GM21529 (cell line): ENCODE measurements at regions not wholly inside any gene's neighbourhood (a gene's known extent, or its start where the extent isn't known, plus 50 kb on each side); places are given as distances from the start of the nearest gene placed in this dataset.
"Not testable (repeated sequence)": the region's sequence is repeated elsewhere in the genome, so short reads cannot be mapped to it uniquely, and the experiment has no call there.

Experiments used
- ATAC-seq: cut with Tn5 transposase; IDR thresholded peaks from one replicate; pipeline ENCODE4 v1.9.1; 2021; ENCODE audit not compliant: unreplicated experiment

GRCh38 chr12:90710711-90711110, 244.3 kb downstream of the CCER1 start:
- ATAC-seq, result no peak

- ATAC-seq, result no peak
Measured at GRCh38 chr12:90706036-90706435, 248.9 kb downstream of the CCER1 start.

DNA sequence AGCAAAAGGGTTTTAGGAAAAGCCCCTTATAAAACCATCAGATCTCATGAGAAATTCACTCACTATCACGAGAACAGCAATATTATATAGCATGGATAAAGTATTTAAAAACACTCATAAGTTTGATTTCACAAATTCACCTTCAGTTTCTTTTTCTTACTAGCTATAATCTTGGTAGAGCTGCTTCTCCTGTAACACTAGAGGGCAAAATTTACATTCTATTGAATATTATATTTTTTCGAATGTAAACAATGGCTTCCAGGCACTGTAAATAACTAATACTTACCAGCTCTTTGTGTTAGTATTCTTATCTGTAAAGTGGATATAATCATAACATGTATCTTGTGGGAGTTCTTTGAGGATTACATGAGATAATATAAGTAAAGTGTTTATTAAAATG, 259.6 kb downstream of the CCER1 start:
- no peak for ATAC-seq

DNA sequence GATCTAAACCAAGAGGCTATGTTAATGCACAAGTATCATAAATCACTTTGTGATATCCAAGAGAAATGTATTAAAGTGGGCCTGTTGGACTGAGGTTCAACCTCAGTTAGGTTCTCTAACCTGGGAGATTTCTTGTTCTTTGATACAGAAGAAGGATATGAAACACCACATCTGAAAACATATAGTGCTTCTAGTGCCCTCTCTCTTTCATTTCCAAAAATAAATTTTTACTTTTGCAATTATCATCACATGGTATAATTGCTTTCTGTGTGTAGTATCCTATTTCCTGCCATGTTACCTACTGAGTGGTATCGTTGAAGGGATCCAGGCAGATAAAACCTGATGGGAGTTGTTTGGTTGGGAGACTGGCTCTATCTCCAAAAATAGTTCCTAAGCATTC, 264.9 kb downstream of the CCER1 start:
- no peak for ATAC-seq

- ATAC-seq, result not testable (repeated sequence)
Measured at GRCh38 chr12:90687682-90688081, 267.3 kb downstream of the CCER1 start.

GRCh38 chr12:90683871-90684270, 271.1 kb downstream of the CCER1 start:
- no peak for ATAC-seq

- ATAC-seq, result no peak
Measured at GRCh38 chr12:90682398-90682797, 272.6 kb downstream of the CCER1 start.

DNA sequence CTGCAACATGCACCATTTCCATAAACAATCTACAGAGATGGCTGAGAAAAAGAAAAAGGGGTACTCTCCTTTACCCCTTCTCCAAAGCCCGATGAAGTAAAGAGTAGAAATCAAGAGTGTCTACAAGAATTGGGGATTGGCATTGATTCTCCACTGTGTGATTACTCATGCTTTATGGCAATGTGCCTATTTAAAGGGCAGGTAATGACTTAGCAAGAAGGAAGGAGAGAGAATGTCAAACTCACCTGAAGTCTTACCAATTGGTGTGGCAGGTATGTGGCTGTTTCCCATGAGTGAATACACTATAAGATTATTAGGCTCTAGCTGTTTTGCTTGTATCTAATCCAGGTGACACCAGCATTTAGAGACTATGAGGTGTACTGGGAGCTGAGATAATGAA, 275.3 kb downstream of the CCER1 start:
- ATAC-seq, result no peak

GRCh38 chr12:90677552-90677951, 277.4 kb downstream of the CCER1 start:
- ATAC-seq, result no peak

- no peak for ATAC-seq
Measured at GRCh38 chr12:90677055-90677454, 277.9 kb downstream of the CCER1 start.

DNA sequence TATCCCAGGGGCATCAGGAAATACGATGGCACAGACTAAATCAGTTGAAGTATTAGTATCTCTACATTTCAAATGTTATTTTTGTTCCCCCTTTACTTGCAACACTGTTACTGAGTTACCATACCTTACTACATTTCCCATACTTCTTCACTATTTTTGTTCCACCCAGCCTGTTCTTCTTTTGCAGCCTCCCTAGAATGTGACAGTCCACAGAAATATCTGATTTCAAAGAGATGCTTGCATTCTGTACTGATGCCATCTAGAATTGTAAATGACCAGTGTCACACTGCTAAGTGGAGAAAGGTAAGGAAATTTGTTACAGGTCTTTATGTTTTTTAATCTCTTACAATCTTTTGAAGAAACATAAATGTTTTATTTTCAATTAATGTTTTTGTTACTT, 279.9 kb downstream of the CCER1 start:
- ATAC-seq, result no peak

- no peak for ATAC-seq
Measured at GRCh38 chr12:90672081-90672480, 282.9 kb downstream of the CCER1 start.

DNA sequence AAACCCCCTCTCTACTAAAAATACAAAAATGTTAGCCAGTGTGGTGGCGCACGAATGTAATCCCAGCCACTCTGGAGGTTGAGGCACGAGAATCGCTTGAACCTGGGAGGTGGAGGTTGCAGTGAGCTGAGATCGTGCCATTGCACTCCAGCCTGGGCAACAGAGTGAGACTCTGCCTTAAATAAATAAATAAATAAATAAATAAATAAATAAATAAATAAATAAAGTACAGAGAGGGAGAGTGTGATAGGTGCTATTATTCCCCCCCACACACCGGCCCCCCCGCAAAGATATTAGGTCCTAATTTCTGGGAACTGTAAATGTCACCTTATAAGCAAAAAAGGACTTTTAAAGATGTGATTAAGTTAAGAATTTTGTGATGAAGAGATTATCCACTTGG, 291.0 kb downstream of the CCER1 start:
- not testable (repeated sequence) for ATAC-seq

DNA sequence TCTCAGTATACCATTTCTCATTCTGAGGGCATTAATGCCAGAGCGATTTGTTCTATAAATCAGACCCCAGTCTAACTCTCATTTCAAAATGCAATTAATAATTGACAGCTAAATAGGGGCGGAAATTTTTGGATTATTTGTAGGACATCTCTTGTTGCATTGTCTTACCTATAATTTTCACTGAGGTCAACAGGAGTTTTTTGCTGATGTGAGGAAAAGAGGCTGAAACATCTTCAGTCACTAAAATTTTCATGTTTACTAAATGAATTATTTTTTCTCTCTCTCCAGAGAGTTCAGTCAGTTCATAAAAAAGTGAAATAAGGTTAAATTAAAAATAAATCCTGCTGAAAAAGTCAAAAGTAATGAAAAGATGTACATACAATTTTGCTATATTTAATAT, 295.9 kb downstream of the CCER1 start:
- no peak for ATAC-seq

GRCh38 chr12:90653040-90653439, 301.9 kb downstream of the CCER1 start:
- no peak for ATAC-seq

GRCh38 chr12:90652280-90652679, 302.7 kb downstream of the CCER1 start:
- no peak for ATAC-seq

DNA sequence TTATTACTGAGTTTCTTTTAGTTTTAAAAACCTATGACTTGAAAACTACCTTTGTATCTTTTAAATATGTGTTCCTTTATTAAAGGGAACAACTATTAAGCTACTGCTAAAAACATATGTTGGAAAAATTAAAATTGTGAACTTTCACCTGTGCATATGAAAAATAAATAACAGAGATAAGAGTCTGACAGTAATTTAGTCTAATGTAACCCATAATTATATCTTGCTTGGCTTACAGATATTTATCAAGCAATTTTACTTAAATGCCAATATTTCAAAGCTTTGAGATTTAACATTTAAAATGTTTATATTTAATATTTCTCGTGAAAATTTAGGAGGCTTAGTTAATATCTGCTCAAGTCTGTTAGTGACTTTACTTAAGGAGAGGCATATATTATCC, 309.8 kb downstream of the CCER1 start:
- ATAC-seq, result no peak

GRCh38 chr12:90631591-90632212, 323.3 kb downstream of the CCER1 start:
- no peak for ATAC-seq

DNA sequence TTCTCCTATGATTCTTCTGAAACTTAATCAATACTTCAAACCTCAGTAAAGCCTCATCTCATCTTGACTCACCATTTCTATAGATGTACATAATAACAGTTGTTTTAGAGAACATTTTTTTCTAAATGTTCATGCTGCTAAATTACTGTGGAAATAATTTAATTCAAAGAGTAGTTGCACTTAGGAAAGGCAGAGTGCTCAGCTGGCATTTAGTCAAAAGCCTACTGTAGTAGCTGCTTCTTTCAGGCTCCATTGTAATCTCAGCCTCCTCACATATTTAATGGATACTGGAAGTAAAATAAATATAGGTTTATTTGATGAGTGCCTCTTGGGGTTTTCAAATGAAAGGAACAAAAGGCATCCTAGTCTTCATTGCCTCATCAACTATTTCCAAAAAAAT, 325.0 kb downstream of the CCER1 start:
- ATAC-seq, result no peak

DNA sequence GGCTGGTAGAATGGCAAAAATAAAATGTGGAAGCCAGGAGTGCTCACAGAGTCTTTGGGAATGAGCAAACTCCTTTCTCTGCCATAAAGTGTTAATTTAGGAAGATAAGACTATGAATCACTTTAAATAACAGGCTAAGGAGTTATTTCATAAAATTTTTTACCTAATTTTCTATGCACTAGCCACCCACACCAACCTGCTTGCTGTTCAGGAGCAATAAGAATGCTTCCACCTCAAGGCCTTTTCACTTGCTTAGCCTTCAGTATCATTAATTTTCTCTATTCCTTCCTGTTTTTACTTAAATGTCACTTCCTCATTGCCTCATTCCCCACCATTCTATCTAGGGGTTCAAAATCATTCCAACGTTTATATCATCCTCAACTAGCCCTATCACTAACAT, 326.8 kb downstream of the CCER1 start:
- no peak for ATAC-seq

GRCh38 chr12:90627180-90627896, 327.6 kb downstream of the CCER1 start:
- no peak for ATAC-seq

GRCh38 chr12:90622431-90622830, 332.5 kb downstream of the CCER1 start:
- ATAC-seq, result no peak

DNA sequence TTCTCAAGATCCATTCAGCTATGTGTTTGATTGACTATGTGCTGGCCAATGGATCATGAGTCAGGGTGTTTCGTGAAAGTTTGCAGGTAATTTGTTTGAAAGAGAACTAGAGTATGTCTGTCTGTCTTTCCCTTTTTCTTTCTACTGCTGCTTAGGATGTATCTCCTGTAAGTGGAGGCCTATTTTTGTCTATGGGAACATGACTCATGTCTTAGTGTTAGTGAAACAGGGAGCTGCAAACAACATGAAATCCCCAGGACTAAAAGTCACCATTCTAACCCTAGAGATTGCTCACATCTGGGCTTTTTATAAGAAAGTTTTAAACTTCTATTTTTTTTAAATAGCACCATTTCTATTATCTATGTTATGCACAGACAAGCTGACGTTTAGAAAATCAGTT, 333.0 kb downstream of the CCER1 start:
- no peak for ATAC-seq
